ENCODE measurements at regions not wholly inside any gene's neighbourhood (a gene's known extent, or its start where the extent isn't known, plus 50 kb on each side); places are given as distances from the start of the nearest gene placed in this dataset.

- TF ChIP-seq RARB (CRISPR knock-in tag; IDR thresholded peaks at IDR 0.05) (no peak), CREB5 (CRISPR knock-in tag; IDR thresholded peaks at IDR 0.05; ENCODE audit: low read depth) (no peak), TCF4 (CRISPR knock-in tag; IDR thresholded peaks at IDR 0.05; ENCODE audit: borderline replicate concordance) (no peak)
- no peak for ATAC-seq
Observed at GRCh38 chr15:92818651-92819277, 81.4 kb upstream of the CHD2 start.

- ATAC-seq, result no peak; the same call in 2 of the 3 replicates
Observed at GRCh38 chr15:92819278-92820235, 80.6 kb upstream of the CHD2 start.

GRCh38 chr15:92820236-92821021 is 79.7 kb upstream of the CHD2 start:
- peak; percentile 91 for ATAC-seq
- TF ChIP-seq SNAI2 (CRISPR knock-in tag; IDR thresholded peaks at IDR 0.05), result no peak

More at GRCh38 chr15:92819278-92820235, 80.6 kb upstream of the CHD2 start:
- TF ChIP-seq ESRRG (CRISPR knock-in tag; IDR thresholded peaks at IDR 0.05) (no peak), CSDC2 (CRISPR knock-in tag; IDR thresholded peaks at IDR 0.05) (no peak)

- no peak for TF ChIP-seq PPARA (CRISPR knock-in tag; IDR thresholded peaks at IDR 0.05; ENCODE audit: borderline replicate concordance)
- ATAC-seq, result no peak
Observed at GRCh38 chr15:92821491-92822116, 78.5 kb upstream of the CHD2 start.

- TF ChIP-seq PATZ1 (CRISPR knock-in tag; IDR thresholded peaks at IDR 0.05; ENCODE audit: borderline replicate concordance) (no peak), ISL1 (CRISPR knock-in tag; IDR thresholded peaks at IDR 0.05) (no peak), ZNF8 (CRISPR knock-in tag; IDR thresholded peaks at IDR 0.05) (no peak), CSRNP3 (CRISPR knock-in tag; IDR thresholded peaks at IDR 0.05) (no peak), OSR1 (CRISPR knock-in tag; IDR thresholded peaks at IDR 0.05) (no peak), POU6F1 (CRISPR knock-in tag; IDR thresholded peaks at IDR 0.05; ENCODE audit: borderline replicate concordance, low read depth) (no peak), RARB (CRISPR knock-in tag; IDR thresholded peaks at IDR 0.05) (no peak), SNAI2 (CRISPR knock-in tag; IDR thresholded peaks at IDR 0.05) (no peak), ZNF565 (CRISPR knock-in tag; conservative IDR thresholded peaks at IDR 0.05; ENCODE audit: low read depth) (no peak), TCF4 (CRISPR knock-in tag; IDR thresholded peaks at IDR 0.05; ENCODE audit: borderline replicate concordance) (no peak), ZNF70 (CRISPR knock-in tag; IDR thresholded peaks at IDR 0.05) (no peak), ZFP3 (CRISPR knock-in tag; IDR thresholded peaks at IDR 0.05) (no peak), TOX (CRISPR knock-in tag; IDR thresholded peaks at IDR 0.05; ENCODE audit: borderline replicate concordance) (no peak), CREB5 (CRISPR knock-in tag; IDR thresholded peaks at IDR 0.05; ENCODE audit: low read depth) (no peak), CSDC2 (CRISPR knock-in tag; IDR thresholded peaks at IDR 0.05) (no peak)
- peak; percentile 8; the same call in 2 of the 3 replicates for ATAC-seq
Observed at GRCh38 chr15:92822216-92823144, 77.6 kb upstream of the CHD2 start.

Data from SK-N-SH treated with all-trans-retinoic acid at 6 μM for 48 hours (cell line).